Endothelial cell of umbilical vein (primary cell): ENCODE measurements at regions not wholly inside any gene's neighbourhood (a gene's known extent, or its start where the extent isn't known, plus 50 kb on each side); places are given as distances from the start of the nearest gene placed in this dataset.

Experiments
- BruUV-seq: library from RNA; stranded (reverse); fragments of 400-500 nt; replicated peaks from 2 replicates; lab custom pipeline; 2021; lab: Mats Ljungman, UMichigan
- CTCF ChIA-PET: fragments of 300-600, 350-600 bp; sonication (Branson Sonifier 250); formaldehyde crosslinking; loops from one replicate; lab custom pipeline; 2021; ENCODE audit warnings: antibody characterized with exemption, inconsistent platforms; lab: Charles Lee
- POLR2A ChIA-PET: fragments of 300-600, 350-600 bp; sonication (Branson Sonifier 250); formaldehyde crosslinking; loops from one replicate; lab custom pipeline; 2021; ENCODE audit warnings: antibody characterized with exemption, inconsistent platforms; lab: Charles Lee
- DNase-seq: peaks from one replicate; pipeline ENCODE4 v3.0.0-alpha.2; 2011; ENCODE audit warnings: low read depth, low spot score
- FAIRE-seq: peaks from 2 replicates; lab custom pipeline; 2011; peaks lifted over from hg19 to GRCh38; lab: Jason Lieb, UNC
- H2AFZ ChIP-seq: 2 replicates; pipeline ENCODE4 v1.6.0; 2012; ENCODE audit warnings: low read depth, low read length, control low read depth, inconsistent platforms
- H3K27ac ChIP-seq: 2 replicates; pipeline ENCODE4 v1.5.1; 2011; ENCODE audit warnings: low read depth, mild to moderate bottlenecking, control low read depth, low read length, moderate library complexity; ENCODE audit not compliant: insufficient read depth
- H3K27me3 ChIP-seq, 2 experiments: 2 replicates each; pipeline versions ENCODE4 v1.6.0 to v1.6.1; 2011; ENCODE audit warnings: low read length in 2 of 2, mixed read lengths in 1 of 2; ENCODE audit not compliant: control insufficient read depth in 2 of 2, insufficient read depth in 2 of 2
- H3K36me3 ChIP-seq, 2 experiments: 2 replicates in 1 of 2; 3 replicates in 1 of 2; pipeline ENCODE4 v1.5.1; 2011; ENCODE audit warnings: low read length in 2 of 2, mild to moderate bottlenecking in 1 of 2, moderate library complexity in 1 of 2; ENCODE audit not compliant: control insufficient read depth in 2 of 2, insufficient read depth in 2 of 2; ENCODE audit errors: extremely low read depth in 1 of 2
- H3K4me1 ChIP-seq: 3 replicates; pipeline ENCODE4 v1.5.1; 2011; ENCODE audit warnings: mild to moderate bottlenecking, low read length; ENCODE audit not compliant: control insufficient read depth, insufficient read depth; ENCODE audit errors: extremely low read depth
- H3K4me2 ChIP-seq: 2 replicates; pipeline ENCODE4 v1.6.1; 2011; ENCODE audit warnings: low read length, control low read depth, mixed read lengths; ENCODE audit not compliant: insufficient read depth
- H3K4me3 ChIP-seq, 3 experiments: fragments of 200-600 bp in 1 of 3; sonication (generic), shearing (Covaris generic) in 1 of 3; replicated peaks in 1 of 3; 2 replicates each; pipeline ENCODE4 v1.5.1; 2011 to 2016; ENCODE audit warnings: control low read depth in 3 of 3, low read length in 3 of 3, mild to moderate bottlenecking in 2 of 3, inconsistent platforms in 1 of 3, low read depth in 1 of 3, moderate library complexity in 1 of 3; ENCODE audit not compliant: insufficient read depth in 1 of 3
- H3K79me2 ChIP-seq: 2 replicates; pipeline ENCODE4 v1.6.0; 2012; ENCODE audit warnings: low read length, inconsistent platforms; ENCODE audit not compliant: control insufficient read depth, insufficient read depth
- H3K9ac ChIP-seq: replicated peaks from 2 replicates; pipeline ENCODE3; 2011; ENCODE audit warnings: low read length, control low read depth; ENCODE audit not compliant: insufficient read depth; ENCODE audit errors: extremely low read depth
- H3K9me1 ChIP-seq: replicated peaks from 3 replicates; pipeline ENCODE4 v1.6.0; 2011; ENCODE audit warnings: mild to moderate bottlenecking, low read length; ENCODE audit not compliant: control insufficient read depth, insufficient read depth; ENCODE audit errors: extremely low read depth
- H3K9me3 ChIP-seq: replicated peaks from 2 replicates; pipeline ENCODE4 v1.5.1; 2012; ENCODE audit warnings: low read length, inconsistent platforms; ENCODE audit not compliant: control insufficient read depth, insufficient read depth
- H4K20me1 ChIP-seq: replicated peaks from 2 replicates; pipeline ENCODE3; 2011; ENCODE audit warnings: mild to moderate bottlenecking, low read length; ENCODE audit not compliant: control insufficient read depth, insufficient read depth; ENCODE audit errors: extremely low read depth
- GATA2 ChIP-seq: IDR thresholded peaks from 2 replicates; pipeline ENCODE4 v1.7.0; 2011; ENCODE audit warnings: low read depth, mild to moderate bottlenecking, moderate library complexity, mixed read lengths, low read length; ENCODE audit not compliant: insufficient read length, insufficient read depth
- MAX ChIP-seq: IDR thresholded peaks from 2 replicates; pipeline ENCODE4 v1.6.1; 2011; ENCODE audit not compliant: insufficient read depth, insufficient read length
- POLR2A ChIP-seq: IDR thresholded peaks from 2 replicates; pipeline ENCODE4 v1.6.1; 2012; ENCODE audit warnings: low read depth, mild to moderate bottlenecking, control low read depth, low read length
- dilution Hi-C: fragments of 300-500 bp; cut with MboI; formaldehyde crosslinking; loops from one replicate; pipeline ENCODE4 v1.15.0; 2019; ENCODE audit warnings: low sequenced_read_pairs; ENCODE audit not compliant: extremely low pct_ligation_motif_present
- intact Hi-C: fragments of 100-400 bp; cut with micrococcal nuclease; formaldehyde crosslinking; loops from one replicate; pipeline ENCODE4 v1.10.0; 2022

GRCh38 chr3:167100200-167100599 is 279.9 kb downstream of the ZBBX start:
- no peaks in the 10 kb centered on the region for H3K9me3 ChIP-seq
- CTCF ChIA-PET, result no interaction called here
- H4K20me1 ChIP-seq, result no peaks in the 10 kb centered on the region
- POLR2A ChIA-PET, result no interaction called here
- H2AFZ ChIP-seq, result no peak overlapping the region
- H3K9me1 ChIP-seq, result no peaks in the 10 kb centered on the region
- no peak for TF ChIP-seq MAX
- TF ChIP-seq GATA2, result no peak
- no peak for TF ChIP-seq POLR2A
- no peaks in the 10 kb centered on the region for H3K27me3 ChIP-seq
- no peaks in the 10 kb centered on the region for H3K4me1 ChIP-seq
- H3K27ac ChIP-seq, result no peak overlapping the region
- BruUV-seq, result no TSS peak
- no peak overlapping the region for H3K4me2 ChIP-seq
- H3K79me2 ChIP-seq, result no peaks in the 10 kb centered on the region
- no peaks in the 10 kb centered on the region for H3K36me3 ChIP-seq
- H3K4me3 ChIP-seq, result no peak overlapping the region
- H3K9ac ChIP-seq, result no peak overlapping the region
- DNase-seq (no peak), FAIRE-seq (no peak)
- intact Hi-C loops (no loop called here), dilution Hi-C loops (no loop called here)

- POLR2A ChIA-PET, result no interaction called here
- FAIRE-seq (no peak), DNase-seq (no peak)
- dilution Hi-C loops (no loop called here), intact Hi-C loops (no loop called here)
- Histone ChIP-seq H3K9me1 (no peaks in the 10 kb centered on the region), H3K36me3 (no peaks in the 10 kb centered on the region), H3K4me2 (no peak overlapping the region), H3K9ac (no peak overlapping the region), H4K20me1 (no peaks in the 10 kb centered on the region), H3K27ac (no peak overlapping the region), H3K79me2 (no peaks in the 10 kb centered on the region), H3K4me3 (no peak overlapping the region), H3K4me1 (no peaks in the 10 kb centered on the region), H3K9me3 (no peaks in the 10 kb centered on the region), H3K27me3 (no peaks in the 10 kb centered on the region), H2AFZ (no peak overlapping the region)
- CTCF ChIA-PET, result no interaction called here
- no peak for TF ChIP-seq MAX
- no TSS peak for BruUV-seq
These were observed 284.1 kb downstream of the ZBBX start for GRCh38 chr3:167095976-167096375.
